Astrocyte of the spinal cord (primary cell): ENCODE measurements at regions not wholly inside any gene's neighbourhood (a gene's known extent, or its start where the extent isn't known, plus 50 kb on each side); places are given as distances from the start of the nearest gene placed in this dataset.
A peak's percentile ranks its signal among the peaks of the same experiment; 100 is the strongest.

Source experiments
- DNase-seq: peaks from one replicate; pipeline ENCODE4 v3.0.0; 2011; ENCODE audit warnings: low read depth, low spot score
- H3K4me3 ChIP-seq: 2 replicates; pipeline ENCODE4 v1.5.1; 2011; ENCODE audit warnings: low read depth, mild to moderate bottlenecking, low read length, moderate library complexity
- in situ Hi-C: cut with HindIII; loops from 2 replicates; pipeline ENCODE4 v1.10.0; 2017; ENCODE audit warnings: low sequenced_read_pairs
- TF ChIP-seq, protein P1 (sequence below): IDR thresholded peaks from 2 replicates; pipeline ENCODE4 v1.5.1; 2012; ENCODE audit warnings: low read depth, mild to moderate bottlenecking, low read length, inconsistent platforms

DNA sequence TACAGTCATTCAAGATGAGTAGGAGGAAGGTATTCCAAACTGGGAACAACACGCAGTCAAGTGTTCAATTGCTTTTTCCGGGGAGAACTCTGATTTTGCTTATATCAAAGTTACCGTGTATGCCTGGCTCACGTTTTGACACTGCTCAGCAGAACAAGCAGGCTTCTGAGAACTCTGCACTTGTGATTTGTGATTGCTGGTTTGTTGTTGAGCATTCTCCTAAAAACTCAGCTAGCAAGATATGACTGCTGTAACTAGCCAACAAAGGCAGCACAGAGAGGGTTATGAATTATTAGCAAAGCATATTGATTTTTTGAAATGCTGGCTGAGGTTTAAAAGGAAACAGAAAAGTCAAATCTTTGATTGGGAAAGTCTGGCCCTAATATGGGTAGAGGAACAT is 151.7 kb downstream of the ZPLD1 start:
- TF ChIP-seq, protein P1, sequence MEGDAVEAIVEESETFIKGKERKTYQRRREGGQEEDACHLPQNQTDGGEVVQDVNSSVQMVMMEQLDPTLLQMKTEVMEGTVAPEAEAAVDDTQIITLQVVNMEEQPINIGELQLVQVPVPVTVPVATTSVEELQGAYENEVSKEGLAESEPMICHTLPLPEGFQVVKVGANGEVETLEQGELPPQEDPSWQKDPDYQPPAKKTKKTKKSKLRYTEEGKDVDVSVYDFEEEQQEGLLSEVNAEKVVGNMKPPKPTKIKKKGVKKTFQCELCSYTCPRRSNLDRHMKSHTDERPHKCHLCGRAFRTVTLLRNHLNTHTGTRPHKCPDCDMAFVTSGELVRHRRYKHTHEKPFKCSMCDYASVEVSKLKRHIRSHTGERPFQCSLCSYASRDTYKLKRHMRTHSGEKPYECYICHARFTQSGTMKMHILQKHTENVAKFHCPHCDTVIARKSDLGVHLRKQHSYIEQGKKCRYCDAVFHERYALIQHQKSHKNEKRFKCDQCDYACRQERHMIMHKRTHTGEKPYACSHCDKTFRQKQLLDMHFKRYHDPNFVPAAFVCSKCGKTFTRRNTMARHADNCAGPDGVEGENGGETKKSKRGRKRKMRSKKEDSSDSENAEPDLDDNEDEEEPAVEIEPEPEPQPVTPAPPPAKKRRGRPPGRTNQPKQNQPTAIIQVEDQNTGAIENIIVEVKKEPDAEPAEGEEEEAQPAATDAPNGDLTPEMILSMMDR, result no peak
- in situ Hi-C loops, result no loop called here
- DNase-seq, result no peak
- H3K4me3 ChIP-seq, result no peak overlapping the region

DNA sequence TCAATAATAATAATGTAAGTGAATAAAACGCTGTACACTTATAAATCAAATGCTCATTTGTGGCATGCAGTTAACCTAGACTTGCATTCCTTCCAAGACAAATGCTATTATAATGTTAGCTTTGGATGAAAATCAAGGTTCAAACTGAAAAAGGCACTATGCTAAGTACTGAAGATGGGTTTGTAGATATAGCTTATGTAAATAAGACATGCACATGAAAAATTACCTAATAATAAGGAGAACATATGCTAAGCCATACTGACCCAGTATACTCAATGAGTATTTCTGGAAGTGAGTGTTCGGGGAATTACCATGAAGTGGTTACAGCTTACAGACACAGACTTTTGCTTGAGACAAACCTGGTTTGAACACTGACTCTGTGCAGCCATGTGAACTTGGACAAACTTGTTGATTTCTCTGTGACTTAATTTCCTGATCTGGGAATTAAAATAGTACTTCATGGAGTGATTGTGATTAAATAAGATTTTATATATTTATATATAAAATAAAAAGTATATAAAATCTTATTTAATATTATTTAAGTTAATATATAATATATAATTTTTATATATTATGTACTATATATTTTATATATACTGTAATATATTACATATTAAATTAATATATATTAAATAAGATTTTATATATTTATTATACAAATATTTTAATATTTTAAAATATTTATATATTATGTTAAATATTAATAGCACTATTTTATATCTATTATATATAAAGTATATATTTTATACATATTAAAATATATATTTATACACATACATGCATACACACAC is 159.2 kb downstream of the ZPLD1 start:
- peak; percentile 6 for DNase-seq
- TF ChIP-seq, protein P1, result no peak
- in situ Hi-C loops, result no loop called here
- no peak overlapping the region for H3K4me3 ChIP-seq

DNA sequence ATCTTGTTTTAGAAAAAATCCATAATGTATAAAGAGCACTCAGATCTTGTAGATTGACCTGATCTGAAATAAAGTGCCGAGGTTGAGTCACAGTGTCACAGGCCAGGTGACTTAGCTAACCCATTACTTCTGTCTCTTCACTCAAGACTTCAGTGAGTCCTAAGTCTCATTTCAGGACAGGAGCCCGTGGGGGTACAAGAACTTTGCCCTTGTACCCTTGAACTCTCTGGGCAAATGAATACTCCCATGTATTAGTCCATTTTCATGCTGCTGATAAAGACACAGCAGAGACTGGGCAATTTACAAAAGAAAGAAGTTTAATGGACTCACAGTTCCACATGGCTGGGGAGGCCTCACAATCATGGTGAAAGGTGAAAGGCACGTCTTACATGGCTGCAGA is 160.2 kb downstream of the ZPLD1 start:
- TF ChIP-seq, protein P1, result no peak
- H3K4me3 ChIP-seq, result no peak overlapping the region
- in situ Hi-C loops, result no loop called here
- no peak for DNase-seq

DNA sequence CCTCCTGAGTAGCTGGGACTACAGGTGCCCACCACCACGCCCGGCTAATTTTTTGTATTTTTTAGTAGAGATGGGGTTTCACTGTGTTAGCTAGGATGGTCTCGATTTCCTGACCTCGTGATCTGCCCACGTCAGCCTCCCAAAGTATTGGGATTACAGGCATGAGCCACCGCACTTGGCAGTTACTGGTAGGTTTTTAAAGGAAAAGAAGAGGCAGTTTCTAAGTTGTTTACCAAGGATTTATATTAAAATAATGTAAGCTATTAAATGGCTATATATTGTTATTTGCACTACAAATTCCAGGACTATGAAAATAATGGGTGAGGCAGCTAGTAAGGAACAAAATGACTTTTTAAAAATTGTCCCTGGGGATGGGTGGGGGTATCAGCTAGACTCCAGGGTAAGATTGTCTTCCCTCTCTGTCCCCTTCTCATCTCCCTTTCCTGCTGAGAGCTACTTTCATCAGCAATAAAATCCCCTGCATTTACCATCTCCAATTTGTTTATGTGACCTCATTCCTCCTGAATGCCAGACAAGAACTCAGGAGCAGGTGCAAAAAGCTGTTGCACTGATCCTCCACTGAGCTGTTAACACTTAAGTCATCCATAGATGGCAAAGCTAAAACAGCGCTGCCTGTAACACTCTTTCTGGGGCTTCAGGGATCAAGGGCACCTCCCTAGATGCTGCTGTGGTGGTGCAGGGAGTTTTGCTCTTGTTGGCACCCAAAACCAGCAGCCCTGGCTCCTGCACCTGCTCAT is 165.2 kb downstream of the ZPLD1 start:
- no peak overlapping the region for H3K4me3 ChIP-seq
- no peak for DNase-seq
- in situ Hi-C loops, result no loop called here
- TF ChIP-seq, protein P1, result no peak

DNA sequence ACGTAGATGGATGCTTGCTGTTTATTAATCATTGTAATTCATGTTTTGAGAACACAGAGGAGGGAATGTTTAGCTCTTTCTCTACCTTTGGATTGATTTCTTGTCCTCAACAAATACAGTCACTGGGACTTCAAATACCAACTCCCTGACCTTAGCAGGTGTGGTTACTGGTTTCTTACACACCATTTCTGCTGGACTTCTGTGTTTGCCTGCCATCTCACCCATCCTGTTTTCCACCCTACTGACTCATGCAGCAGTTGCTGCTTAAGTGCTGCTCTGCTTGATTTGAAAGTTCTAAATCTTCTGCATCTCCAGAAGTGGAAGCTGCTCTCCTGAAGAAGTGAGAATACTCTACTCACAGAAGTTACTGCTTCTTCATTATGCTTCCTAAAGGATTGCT is 170.3 kb downstream of the ZPLD1 start:
- TF ChIP-seq, protein P1, result no peak
- no peak for DNase-seq
- in situ Hi-C loops, result no loop called here
- H3K4me3 ChIP-seq, result no peak overlapping the region

DNA sequence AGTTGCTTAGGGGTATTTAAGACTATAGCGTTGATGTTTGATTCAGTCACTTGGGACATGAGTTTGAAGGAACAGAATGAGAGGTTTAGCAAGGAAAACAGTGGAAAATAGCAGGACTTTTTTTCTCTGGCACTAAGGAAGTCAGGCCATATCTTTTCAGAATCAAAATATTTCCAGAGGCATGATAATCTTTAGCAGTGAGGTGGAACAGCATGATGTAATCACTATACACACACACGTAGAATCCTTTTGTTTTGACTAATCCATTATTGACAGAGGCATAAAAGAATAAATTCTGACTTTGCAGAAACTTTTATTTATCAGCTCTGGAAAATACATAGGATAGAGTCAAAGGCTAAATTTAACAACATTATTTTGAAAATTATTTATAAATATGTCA is 174.1 kb downstream of the ZPLD1 start:
- in situ Hi-C loops, result no loop called here
- DNase-seq, result no peak
- TF ChIP-seq, protein P1, result no peak
- no peak overlapping the region for H3K4me3 ChIP-seq
